Neutrophil (primary cell): ENCODE measurements at regions not wholly inside any gene's neighbourhood (a gene's known extent, or its start where the extent isn't known, plus 50 kb on each side); places are given as distances from the start of the nearest gene placed in this dataset.

ENCODE experiments used
- H3K27ac ChIP-seq: fragments of 200-600 bp; sonication (generic); 2 replicates; pipeline ENCODE4 v1.5.1; 2016; ENCODE audit warnings: mild to moderate bottlenecking, moderate library complexity
- H3K27me3 ChIP-seq: fragments of 200-600 bp; sonication (generic); 2 replicates; pipeline ENCODE4 v1.6.0; 2016; ENCODE audit warnings: mild to moderate bottlenecking
- H3K36me3 ChIP-seq: fragments of 200-600 bp; sonication (generic); 2 replicates; pipeline ENCODE4 v1.5.1; 2017
- H3K4me1 ChIP-seq, 2 experiments: fragments of 200-600 bp in 1 of 2; sonication (generic) in 1 of 2; 1 replicate in 1 of 2; 2 replicates in 1 of 2; pipeline versions ENCODE4 v1.5.1 to v1.6.1; 2013 to 2016; ENCODE audit warnings: low read depth in 1 of 2, low read length in 1 of 2, mild to moderate bottlenecking in 1 of 2, moderate library complexity in 1 of 2; ENCODE audit not compliant: control insufficient read depth in 1 of 2, insufficient read depth in 1 of 2
- H3K4me3 ChIP-seq, 2 experiments: fragments of 200-600 bp in 1 of 2; sonication (generic) in 1 of 2; 1 replicate in 1 of 2; 2 replicates in 1 of 2; pipeline ENCODE4 v1.5.1; 2013 to 2016; ENCODE audit warnings: low read depth in 1 of 2, low read length in 1 of 2, mild to moderate bottlenecking in 1 of 2, moderate library complexity in 1 of 2
- H3K9me3 ChIP-seq: fragments of 200-600 bp; sonication (generic); 2 replicates; pipeline ENCODE4 v1.5.1; 2016
- CTCF ChIP-seq: fragments of 200-600 bp; sonication (generic); IDR thresholded peaks from 2 replicates; pipeline ENCODE4 v1.5.1; 2016; ENCODE audit warnings: antibody characterized with exemption

- TF ChIP-seq CTCF, result no peak
- no peaks in the 10 kb centered on the region for H3K4me1 ChIP-seq
- no peak overlapping the region for H3K27ac ChIP-seq
- H3K9me3 ChIP-seq, result no peaks in the 10 kb centered on the region
- no peaks in the 10 kb centered on the region for H3K36me3 ChIP-seq
- H3K27me3 ChIP-seq, result no peaks in the 10 kb centered on the region
- H3K4me3 ChIP-seq, result no peak overlapping the region
Measured at GRCh38 chr4:24071612-24072372, 181.9 kb upstream of the PPARGC1A start.

- Histone ChIP-seq H3K4me3 (no peak overlapping the region), H3K27ac (no peak overlapping the region)
- TF ChIP-seq CTCF, result no peak
Measured at GRCh38 chr4:24070117-24070516, 180.3 kb upstream of the PPARGC1A start.

GRCh38 chr4:24067367-24068193 lies 177.7 kb upstream of the PPARGC1A start:
- Histone ChIP-seq H3K36me3 (no peaks in the 10 kb centered on the region), H3K27me3 (no peaks in the 10 kb centered on the region), H3K27ac (no peak overlapping the region), H3K4me3 (no peak overlapping the region), H3K9me3 (no peaks in the 10 kb centered on the region), H3K4me1 (no peaks in the 10 kb centered on the region)
- no peak for TF ChIP-seq CTCF

More at GRCh38 chr4:24070117-24070516, 180.3 kb upstream of the PPARGC1A start:
- H3K27me3 ChIP-seq, result no peaks in the 10 kb centered on the region
- no peaks in the 10 kb centered on the region for H3K36me3 ChIP-seq
- H3K4me1 ChIP-seq, result no peaks in the 10 kb centered on the region
- no peaks in the 10 kb centered on the region for H3K9me3 ChIP-seq

- H3K4me3 ChIP-seq, result no peak overlapping the region
- no peaks in the 10 kb centered on the region for H3K27me3 ChIP-seq
- no peak overlapping the region for H3K27ac ChIP-seq
- no peaks in the 10 kb centered on the region for H3K9me3 ChIP-seq
- no peaks in the 10 kb centered on the region for H3K36me3 ChIP-seq
- no peaks in the 10 kb centered on the region for H3K4me1 ChIP-seq
- TF ChIP-seq CTCF, result no peak
Measured at GRCh38 chr4:24065974-24066373, 176.1 kb upstream of the PPARGC1A start.

GRCh38 chr4:24063731-24064130 lies 173.9 kb upstream of the PPARGC1A start:
- Histone ChIP-seq H3K4me1 (no peaks in the 10 kb centered on the region), H3K4me3 (no peak overlapping the region), H3K9me3 (no peaks in the 10 kb centered on the region), H3K27me3 (no peaks in the 10 kb centered on the region), H3K36me3 (no peaks in the 10 kb centered on the region), H3K27ac (no peak overlapping the region)
- TF ChIP-seq CTCF, result no peak
